ENCODE measurements at regions not wholly inside any gene's neighbourhood (a gene's known extent, or its start where the extent isn't known, plus 50 kb on each side); places are given as distances from the start of the nearest gene placed in this dataset.

DNA sequence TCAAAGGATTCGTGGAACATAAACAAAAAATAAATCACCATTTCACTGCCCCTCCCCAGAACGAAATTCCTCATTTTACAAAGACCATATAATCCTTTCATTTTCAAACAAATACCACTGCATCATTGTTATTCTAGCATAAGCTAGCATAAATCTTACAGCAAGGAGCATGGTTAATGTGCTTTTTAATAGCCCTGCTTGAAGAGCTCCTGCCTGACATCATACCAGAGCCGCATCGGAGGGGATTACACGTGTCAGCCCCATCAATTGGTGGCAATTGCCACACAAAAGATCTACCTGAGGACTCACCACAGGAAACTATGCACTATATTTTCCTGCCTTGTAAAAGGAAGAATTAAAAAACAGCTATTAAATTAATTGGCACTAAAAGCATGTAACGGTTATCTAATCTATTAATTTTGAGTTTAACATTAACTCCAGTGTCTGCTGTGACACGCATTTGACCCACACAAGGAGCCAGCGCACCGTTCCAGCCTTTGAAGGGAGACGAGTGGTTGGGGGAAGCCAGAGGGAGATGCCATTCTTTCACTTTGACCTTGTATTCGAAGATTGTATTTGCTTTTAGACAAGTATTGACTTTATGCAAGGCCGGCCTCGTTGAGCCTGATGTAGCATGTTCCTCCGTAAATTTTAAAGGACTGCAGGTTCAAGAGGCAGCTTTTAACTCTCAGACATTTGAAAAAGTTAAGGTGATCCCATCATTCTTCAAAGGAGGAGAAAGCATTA, 261.1 kb upstream of the RNF32 start:
- H3K4me1 ChIP-seq (ENCODE audit: control insufficient read depth, extremely low read depth, insufficient read depth, low read length): no peaks in the 10 kb centered on the region
- BruUV-seq (replicated peaks): no TSS peak
- H3K36me3 ChIP-seq (ENCODE audit: control insufficient read depth in 2 of 2, extremely low read depth in 1 of 2, insufficient read depth in 2 of 2, low read length in 2 of 2): no peaks in the 10 kb centered on the region
- H3K27ac ChIP-seq (ENCODE audit: insufficient read depth, low read depth, low read length): no peak overlapping the region
- H3K9me1 ChIP-seq (replicated peaks; ENCODE audit: control insufficient read depth, extremely low read depth, insufficient read depth, low read length): no peaks in the 10 kb centered on the region
- DNase-seq (ENCODE audit: low read depth, low spot score) (no peak), FAIRE-seq (no peak)
- H3K9me3 ChIP-seq (replicated peaks; ENCODE audit: control insufficient read depth, insufficient read depth, low read length): no peaks in the 10 kb centered on the region
- ChIA-PET CTCF (no interaction called here), POLR2A (no interaction called here)
- no peak overlapping the region for H3K4me3 ChIP-seq (replicated peaks in 1 of 3; ENCODE audit: insufficient read depth in 1 of 3, low read depth in 1 of 3, low read length in 3 of 3)
- H4K20me1 ChIP-seq (replicated peaks; ENCODE audit: control insufficient read depth, extremely low read depth, insufficient read depth, low read length): no peaks in the 10 kb centered on the region
- H3K9ac ChIP-seq (replicated peaks; ENCODE audit: extremely low read depth, insufficient read depth, low read length): no peak overlapping the region
- H3K4me2 ChIP-seq (ENCODE audit: insufficient read depth, low read length): no peak overlapping the region
- no peak for TF ChIP-seq POLR2A (IDR thresholded peaks at IDR 0.05; ENCODE audit: low read depth, low read length)
- TF ChIP-seq GATA2 (IDR thresholded peaks at IDR 0.05; ENCODE audit: insufficient read depth, insufficient read length, low read depth, low read length): no peak
- no peak for TF ChIP-seq POLR2AphosphoS5 (IDR thresholded peaks at IDR 0.05; ENCODE audit: insufficient read depth, low read depth, low read length)
- TF ChIP-seq MYC (IDR thresholded peaks at IDR 0.05; ENCODE audit: low read depth, low read length): no peak
- no peak for TF ChIP-seq JUN (IDR thresholded peaks at IDR 0.05; ENCODE audit: borderline replicate concordance, insufficient read depth, insufficient read length, low read depth)
- TF ChIP-seq, protein P1, sequence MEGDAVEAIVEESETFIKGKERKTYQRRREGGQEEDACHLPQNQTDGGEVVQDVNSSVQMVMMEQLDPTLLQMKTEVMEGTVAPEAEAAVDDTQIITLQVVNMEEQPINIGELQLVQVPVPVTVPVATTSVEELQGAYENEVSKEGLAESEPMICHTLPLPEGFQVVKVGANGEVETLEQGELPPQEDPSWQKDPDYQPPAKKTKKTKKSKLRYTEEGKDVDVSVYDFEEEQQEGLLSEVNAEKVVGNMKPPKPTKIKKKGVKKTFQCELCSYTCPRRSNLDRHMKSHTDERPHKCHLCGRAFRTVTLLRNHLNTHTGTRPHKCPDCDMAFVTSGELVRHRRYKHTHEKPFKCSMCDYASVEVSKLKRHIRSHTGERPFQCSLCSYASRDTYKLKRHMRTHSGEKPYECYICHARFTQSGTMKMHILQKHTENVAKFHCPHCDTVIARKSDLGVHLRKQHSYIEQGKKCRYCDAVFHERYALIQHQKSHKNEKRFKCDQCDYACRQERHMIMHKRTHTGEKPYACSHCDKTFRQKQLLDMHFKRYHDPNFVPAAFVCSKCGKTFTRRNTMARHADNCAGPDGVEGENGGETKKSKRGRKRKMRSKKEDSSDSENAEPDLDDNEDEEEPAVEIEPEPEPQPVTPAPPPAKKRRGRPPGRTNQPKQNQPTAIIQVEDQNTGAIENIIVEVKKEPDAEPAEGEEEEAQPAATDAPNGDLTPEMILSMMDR (IDR thresholded peaks at IDR 0.05; ENCODE audit: extremely low read depth in 1 of 2, insufficient read depth in 1 of 2, low read depth in 1 of 2, low read length in 2 of 2): no peak
- dilution Hi-C loops (cut with MboI; ENCODE audit: extremely low pct_ligation_motif_present, low sequenced_read_pairs) (no loop called here), intact Hi-C loops (cut with micrococcal nuclease) (no loop called here)
- no peaks in the 10 kb centered on the region for H3K27me3 ChIP-seq (ENCODE audit: control insufficient read depth in 2 of 2, insufficient read depth in 2 of 2, low read length in 2 of 2)
- no peak overlapping the region for H2AFZ ChIP-seq (ENCODE audit: low read depth, low read length)
- H3K79me2 ChIP-seq (ENCODE audit: control insufficient read depth, insufficient read depth, low read length): no peaks in the 10 kb centered on the region

DNA sequence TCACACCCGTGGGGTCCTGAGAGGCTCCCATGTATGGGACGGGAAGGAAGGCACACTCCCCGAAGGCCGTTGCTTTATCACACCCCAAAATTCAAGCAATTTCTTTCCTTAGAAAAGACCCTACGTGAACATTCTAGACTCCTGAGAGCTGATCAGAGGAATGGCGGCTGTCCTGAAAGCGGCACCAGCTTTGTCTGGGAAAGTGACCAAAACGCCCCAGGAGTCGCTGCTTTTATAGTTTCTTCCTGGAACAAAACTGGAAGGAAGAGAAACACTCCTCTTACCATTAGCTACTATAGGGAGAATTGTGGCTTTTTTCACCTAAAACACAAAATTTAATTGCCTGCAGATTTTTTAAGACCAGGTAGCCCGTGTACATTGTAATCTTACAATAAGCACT, 261.8 kb upstream of the RNF32 start:
- Histone ChIP-seq H4K20me1 (replicated peaks; ENCODE audit: control insufficient read depth, extremely low read depth, insufficient read depth, low read length) (no peaks in the 10 kb centered on the region), H3K36me3 (ENCODE audit: control insufficient read depth in 2 of 2, extremely low read depth in 1 of 2, insufficient read depth in 2 of 2, low read length in 2 of 2) (no peaks in the 10 kb centered on the region), H3K27ac (ENCODE audit: insufficient read depth, low read depth, low read length) (no peak overlapping the region), H3K9ac (replicated peaks; ENCODE audit: extremely low read depth, insufficient read depth, low read length) (no peak overlapping the region), H3K4me2 (ENCODE audit: insufficient read depth, low read length) (no peak overlapping the region), H2AFZ (ENCODE audit: low read depth, low read length) (no peak overlapping the region), H3K4me3 (replicated peaks in 1 of 3; ENCODE audit: insufficient read depth in 1 of 3, low read depth in 1 of 3, low read length in 3 of 3) (no peak overlapping the region), H3K27me3 (ENCODE audit: control insufficient read depth in 2 of 2, insufficient read depth in 2 of 2, low read length in 2 of 2) (no peaks in the 10 kb centered on the region), H3K4me1 (ENCODE audit: control insufficient read depth, extremely low read depth, insufficient read depth, low read length) (no peaks in the 10 kb centered on the region), H3K9me3 (replicated peaks; ENCODE audit: control insufficient read depth, insufficient read depth, low read length) (no peaks in the 10 kb centered on the region), H3K9me1 (replicated peaks; ENCODE audit: control insufficient read depth, extremely low read depth, insufficient read depth, low read length) (no peaks in the 10 kb centered on the region), H3K79me2 (ENCODE audit: control insufficient read depth, insufficient read depth, low read length) (no peaks in the 10 kb centered on the region)
- no peak for FAIRE-seq
- no TSS peak for BruUV-seq (replicated peaks)
- no peak for DNase-seq (ENCODE audit: low read depth, low spot score)
- dilution Hi-C loops (cut with MboI; ENCODE audit: extremely low pct_ligation_motif_present, low sequenced_read_pairs): no loop called here
- ChIA-PET POLR2A (no interaction called here), CTCF (no interaction called here)
- TF ChIP-seq POLR2A (IDR thresholded peaks at IDR 0.05; ENCODE audit: low read depth, low read length) (no peak), FOS (IDR thresholded peaks at IDR 0.05; ENCODE audit: borderline replicate concordance, insufficient read depth, low read length) (no peak), GATA2 (IDR thresholded peaks at IDR 0.05; ENCODE audit: insufficient read depth, insufficient read length, low read depth, low read length) (no peak), POLR2AphosphoS5 (IDR thresholded peaks at IDR 0.05; ENCODE audit: insufficient read depth, low read depth, low read length) (no peak), MYC (IDR thresholded peaks at IDR 0.05; ENCODE audit: low read depth, low read length) (no peak)
- TF ChIP-seq, protein P1 (IDR thresholded peaks at IDR 0.05; ENCODE audit: extremely low read depth in 1 of 2, insufficient read depth in 1 of 2, low read depth in 1 of 2, low read length in 2 of 2): no peak
- intact Hi-C loops (cut with micrococcal nuclease): no loop called here
